Heart left ventricle (tissue), 13 donors: ENCODE measurements at regions not wholly inside any gene's neighbourhood (a gene's known extent, or its start where the extent isn't known, plus 50 kb on each side); places are given as distances from the start of the nearest gene placed in this dataset.

ENCODE experiments used
- CTCF ChIP-seq, 12 donors: fragments of 200-600 bp; sonication (generic) in 4 of 12; IDR thresholded peaks; one replicate each; pipeline versions ENCODE4 v1.5.0 to v1.8.0; 2018 to 2022; ENCODE audit warnings: antibody characterized with exemption in 12 of 12, mild to moderate bottlenecking in 5 of 12
- POLR2A ChIP-seq, 2 donors: fragments of 450-650 bp; IDR thresholded peaks; one replicate each; pipeline ENCODE4 v1.6.1; 2017; ENCODE audit warnings: antibody characterized with exemption in 2 of 2, mild to moderate bottlenecking in 2 of 2, moderate library complexity in 2 of 2
- donor health status: ischemic (EF 13 %, LVEDD 7.1; RV severe dilation, severe dysfunction).
- donor health status: DM: no; HTN: yes; CAD: no.
- donor health status: DM: no; HTN: no; CAD: no.
- donor health status: ischemic (EF 25% LVEDD 6.9; RV normal size, moderate dysfunction).
- donor health status: ischemic (EF 25% LVEDD 5.7; RV mildly dilated, moderate dysfunction).
- donor health status: ischemic (EF 35%, LVEDD 5.7; RV mildly dilated, moderate dysfunction).
- donor health status: nonischemic (EF 11% LVEDD 7.7; RV severe dilation, severe dysfunction).
- donor health status: DM: yes; HTN: yes; CAD: no.
- donor health status: PGD.
- donor health status: ischemic (EF 29% LVEDD 5.4; RV normal size, mild dysfunction).
- donor health status: nonischemic (EF 23%, LVEDD 6.1; RV moderate dilation, normal function).

DNA sequence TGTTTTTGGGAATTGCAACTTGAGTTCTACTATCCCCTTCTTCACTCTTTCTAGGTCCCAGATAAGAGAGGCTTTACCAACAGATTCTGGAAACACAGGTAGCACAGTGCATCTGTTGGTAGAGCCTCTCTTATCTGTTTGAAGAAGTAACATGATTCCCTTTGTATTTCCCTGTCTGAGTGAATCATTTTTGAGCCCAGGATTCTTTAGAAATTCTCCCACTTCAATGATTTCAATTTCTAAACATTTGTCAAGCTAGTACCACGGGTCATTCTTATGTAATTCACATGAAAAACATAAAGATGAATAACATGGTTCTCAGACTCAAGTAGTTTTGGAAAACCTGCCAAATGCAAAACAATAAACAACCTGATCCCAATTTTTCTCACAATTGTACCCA lies 72.0 kb upstream of the DUSP10 start:
- TF ChIP-seq CTCF (IDR thresholded peaks at IDR 0.05) (no peak), POLR2A (IDR thresholded peaks at IDR 0.05) (no peak)
